Endodermal cell (in vitro differentiated cells): ENCODE measurements at regions not wholly inside any gene's neighbourhood (a gene's known extent, or its start where the extent isn't known, plus 50 kb on each side); places are given as distances from the start of the nearest gene placed in this dataset.
"Not testable (repeated sequence)": the region's sequence is repeated elsewhere in the genome, so short reads cannot be mapped to it uniquely, and the experiment has no call there.

Experiments used
- DNase-seq: peaks from one replicate; pipeline ENCODE4 v3.0.0-alpha.2; 2017
- H3K27ac ChIP-seq: 2 replicates; pipeline ENCODE4 v1.5.1; 2013; ENCODE audit warnings: mild to moderate bottlenecking, low read depth, low read length, moderate library complexity
- H3K27me3 ChIP-seq: 2 replicates; pipeline ENCODE4 v1.6.1; 2013; ENCODE audit warnings: mild to moderate bottlenecking, low read length, moderate library complexity; ENCODE audit not compliant: insufficient read depth, control insufficient read depth, poor library complexity, severe bottlenecking
- H3K36me3 ChIP-seq: 2 replicates; pipeline ENCODE4 v1.7.0; 2013; ENCODE audit warnings: mild to moderate bottlenecking, low read length, moderate library complexity; ENCODE audit not compliant: control insufficient read depth, insufficient read depth
- H3K4me1 ChIP-seq: one replicate; pipeline ENCODE4 v1.7.0; 2013; ENCODE audit warnings: low read length; ENCODE audit not compliant: control insufficient read depth, insufficient read depth
- H3K4me3 ChIP-seq: 2 replicates; pipeline ENCODE4 v1.5.1; 2013; ENCODE audit warnings: mild to moderate bottlenecking, low read length, moderate library complexity
- H3K9ac ChIP-seq: 2 replicates; pipeline ENCODE4 v1.6.1; 2013; ENCODE audit warnings: mild to moderate bottlenecking, low read length, moderate library complexity; ENCODE audit not compliant: poor library complexity, severe bottlenecking; ENCODE audit errors: extremely low read depth
- H3K9me3 ChIP-seq: 2 replicates; pipeline ENCODE4 v1.6.1; 2013; ENCODE audit warnings: mild to moderate bottlenecking, low read length, moderate library complexity; ENCODE audit not compliant: control insufficient read depth
- H3K27ac Mint-ChIP-seq: 2 replicates; pipeline ENCODE4 v1.8.0; 2020; ENCODE audit warnings: mixed read lengths
- H3K27me3 Mint-ChIP-seq: 2 replicates; pipeline ENCODE4 v1.8.0; 2021; ENCODE audit warnings: mild to moderate bottlenecking, mixed read lengths; ENCODE audit not compliant: insufficient read depth
- H3K36me3 Mint-ChIP-seq: 2 replicates; pipeline ENCODE4 v1.8.0; 2020; ENCODE audit warnings: low read depth, mixed read lengths
- H3K4me1 Mint-ChIP-seq: 2 replicates; pipeline ENCODE4 v1.8.0; 2020; ENCODE audit warnings: mixed read lengths
- H3K4me3 Mint-ChIP-seq: 2 replicates; pipeline ENCODE4 v1.8.0; 2020; ENCODE audit warnings: mild to moderate bottlenecking, moderate library complexity, mixed read lengths
- H3K9me3 Mint-ChIP-seq: 2 replicates; pipeline ENCODE4 v1.8.0; 2020; ENCODE audit warnings: mild to moderate bottlenecking, mixed read lengths
- WGBS, 2 experiments: methylation state at CpG; one replicate each; pipeline versions ENCODE4 v1.1.5 to v1.1.7; 2013; ENCODE audit warnings: missing lambda C conversion rate in 2 of 2, mixed read lengths in 1 of 2; ENCODE audit not compliant: insufficient coverage in 1 of 2, insufficient read length in 1 of 2; 5-methylcytosine and 5-hydroxymethylcytosine counted together

DNA sequence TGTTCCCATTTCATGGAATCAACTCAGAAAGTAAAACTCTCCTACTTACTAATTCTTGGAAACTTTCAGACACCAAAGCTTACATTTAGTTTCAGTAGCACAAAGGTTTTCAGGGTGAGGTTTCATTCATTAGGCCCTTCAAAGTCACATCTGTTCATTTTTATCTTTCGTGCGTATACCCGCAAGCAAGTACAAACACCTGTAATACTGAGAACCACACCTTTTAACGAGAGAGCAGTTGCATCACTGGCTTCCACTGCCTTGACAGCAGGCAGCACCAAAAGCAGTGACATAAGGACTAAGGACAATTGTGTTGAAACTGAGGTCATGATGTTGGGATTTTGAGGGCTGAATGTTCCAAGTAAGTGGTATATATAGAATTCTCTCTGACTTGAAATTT lies 60.5 kb downstream of the GOLGA6L22 start:
- H3K27me3 ChIP-seq, H3K27me3 Mint-ChIP-seq, H3K4me3 ChIP-seq, H3K9ac ChIP-seq, H3K27ac Mint-ChIP-seq, H3K4me1 Mint-ChIP-seq, H3K27ac ChIP-seq, H3K4me3 Mint-ChIP-seq, H3K36me3 ChIP-seq, H3K9me3 ChIP-seq, H3K36me3 Mint-ChIP-seq, DNase-seq, H3K4me1 ChIP-seq, H3K9me3 Mint-ChIP-seq: not testable (repeated sequence)
- WGBS, 2 experiments: no CpG with 5 or more reads among the region's 4 CpGs

- not testable (repeated sequence) for H3K36me3 Mint-ChIP-seq, H3K9me3 ChIP-seq, H3K9ac ChIP-seq, H3K9me3 Mint-ChIP-seq, H3K27ac Mint-ChIP-seq, DNase-seq, H3K4me3 ChIP-seq, H3K4me1 Mint-ChIP-seq, H3K4me3 Mint-ChIP-seq, H3K27ac ChIP-seq, H3K4me1 ChIP-seq, H3K27me3 ChIP-seq, H3K36me3 ChIP-seq, H3K27me3 Mint-ChIP-seq
- WGBS, 2 experiments: no CpG with 5 or more reads among the region's 2 CpGs
These were observed 67.8 kb downstream of the GOLGA6L22 start for GRCh38 chr15:22526537-22526936.

DNA sequence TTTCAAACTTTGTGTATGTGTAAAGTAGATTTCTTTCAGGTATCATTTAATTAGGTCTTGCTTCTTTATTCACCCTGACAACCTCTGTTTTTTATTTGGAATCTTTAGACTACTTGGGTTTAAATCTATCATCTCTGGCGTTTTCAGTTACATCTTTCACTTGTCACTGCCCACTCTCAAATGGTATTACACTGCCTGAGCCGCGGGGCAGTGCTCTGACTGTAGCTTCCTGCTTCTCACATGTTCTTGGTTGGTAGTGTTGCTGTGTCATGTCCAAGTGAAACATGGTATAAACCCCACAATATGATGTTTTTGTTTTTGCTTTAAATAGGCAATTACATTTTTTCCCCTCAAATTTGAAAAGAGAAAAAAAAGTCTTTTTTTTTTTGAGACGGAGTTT lies 68.3 kb downstream of the GOLGA6L22 start:
- H3K4me1 Mint-ChIP-seq, H3K9me3 ChIP-seq, H3K9ac ChIP-seq, H3K4me3 ChIP-seq, H3K9me3 Mint-ChIP-seq, H3K27ac Mint-ChIP-seq, H3K4me1 ChIP-seq, DNase-seq, H3K36me3 ChIP-seq, H3K36me3 Mint-ChIP-seq, H3K4me3 Mint-ChIP-seq, H3K27ac ChIP-seq, H3K27me3 Mint-ChIP-seq, H3K27me3 ChIP-seq: not testable (repeated sequence)
- WGBS, 2 experiments: no CpG with 5 or more reads among the region's 4 CpGs

- H3K27me3 ChIP-seq, H3K36me3 Mint-ChIP-seq, DNase-seq, H3K36me3 ChIP-seq, H3K4me3 Mint-ChIP-seq, H3K4me3 ChIP-seq, H3K9ac ChIP-seq, H3K27me3 Mint-ChIP-seq, H3K27ac Mint-ChIP-seq, H3K4me1 Mint-ChIP-seq, H3K27ac ChIP-seq, H3K9me3 ChIP-seq, H3K9me3 Mint-ChIP-seq, H3K4me1 ChIP-seq: not testable (repeated sequence)
- WGBS, 2 experiments: no CpG with 5 or more reads among the region's 6 CpGs
These were observed 70.5 kb downstream of the GOLGA6L22 start for GRCh38 chr15:22529200-22529599.

DNA sequence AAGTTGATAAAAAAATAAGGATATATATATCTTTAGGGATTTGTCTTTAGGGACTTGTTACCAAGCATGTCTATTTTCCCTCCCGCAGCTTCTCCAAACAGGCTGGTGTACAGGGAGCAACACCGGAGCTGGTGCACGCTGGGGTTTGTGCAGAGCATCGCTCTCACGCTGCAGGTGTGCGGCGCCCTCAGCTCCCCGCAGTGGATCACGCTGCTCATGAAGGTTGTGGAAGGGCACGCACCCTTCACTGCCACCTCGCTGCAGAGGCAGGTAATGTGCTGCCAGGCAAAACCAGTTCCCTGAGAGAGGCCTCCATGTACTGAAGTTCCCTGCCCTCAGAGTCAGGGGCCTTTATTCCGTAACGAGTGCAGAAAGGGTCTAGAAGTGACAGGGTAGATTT lies 101.0 kb downstream of the GOLGA6L22 start:
- not testable (repeated sequence) for H3K27me3 ChIP-seq, H3K9ac ChIP-seq, H3K4me1 Mint-ChIP-seq, H3K4me3 Mint-ChIP-seq, H3K9me3 Mint-ChIP-seq, H3K27ac Mint-ChIP-seq, H3K4me1 ChIP-seq, H3K36me3 Mint-ChIP-seq, H3K27me3 Mint-ChIP-seq, DNase-seq, H3K27ac ChIP-seq, H3K36me3 ChIP-seq, H3K9me3 ChIP-seq, H3K4me3 ChIP-seq
- 100% methylated on average over 5 of the region's 13 CpGs; no CpG with 5 or more reads in 1 of the 2 experiments for WGBS, 2 experiments

DNA sequence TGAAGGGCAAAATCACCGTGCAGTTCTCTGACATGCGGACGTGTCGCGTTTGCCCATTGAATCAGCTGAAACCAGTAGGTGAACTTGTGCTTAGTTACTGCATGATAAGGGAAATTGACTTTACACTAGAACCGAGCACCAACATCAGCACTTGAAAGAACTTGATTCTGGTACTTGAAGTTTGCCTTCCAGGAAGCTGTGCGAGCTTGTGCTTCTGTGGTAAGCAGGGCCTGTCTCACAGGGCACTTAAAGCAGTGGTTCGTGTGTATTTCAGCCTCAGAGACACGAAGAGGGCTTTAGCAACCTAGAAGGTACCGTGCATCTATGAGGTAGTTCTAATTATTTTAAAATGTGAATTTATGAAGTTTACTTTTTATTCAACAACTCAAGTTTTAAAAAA lies 103.0 kb downstream of the GOLGA6L22 start:
- H3K27me3 Mint-ChIP-seq, H3K9me3 ChIP-seq, H3K27ac Mint-ChIP-seq, H3K36me3 ChIP-seq, H3K36me3 Mint-ChIP-seq, H3K4me1 ChIP-seq, H3K9me3 Mint-ChIP-seq, DNase-seq, H3K9ac ChIP-seq, H3K27ac ChIP-seq, H3K4me3 ChIP-seq, H3K27me3 ChIP-seq, H3K4me1 Mint-ChIP-seq, H3K4me3 Mint-ChIP-seq: not testable (repeated sequence)
- no CpG with 5 or more reads among the region's 10 CpGs for WGBS, 2 experiments

DNA sequence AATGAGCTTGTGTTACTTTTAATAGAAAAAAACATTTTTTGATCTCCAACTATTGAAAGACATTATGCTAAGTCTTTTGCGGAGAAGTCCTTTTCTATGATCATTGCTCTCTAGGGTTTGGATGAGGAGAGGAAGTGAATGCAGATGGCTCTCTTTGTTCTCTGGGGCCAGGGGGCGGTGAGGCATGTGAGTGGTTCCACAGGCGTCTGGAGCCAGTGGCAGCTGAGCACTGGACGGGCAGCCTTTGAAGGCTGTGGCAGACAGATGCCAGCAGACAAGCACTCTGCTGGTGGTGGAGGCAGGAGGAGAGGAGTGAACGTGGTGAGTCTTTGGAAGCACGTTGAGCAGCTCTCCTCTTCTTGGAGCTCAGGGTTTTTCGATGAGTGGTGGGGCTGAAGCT lies 107.8 kb downstream of the GOLGA6L22 start:
- H3K27me3 Mint-ChIP-seq, H3K9me3 ChIP-seq, H3K4me1 Mint-ChIP-seq, DNase-seq, H3K27ac ChIP-seq, H3K4me1 ChIP-seq, H3K36me3 ChIP-seq, H3K9me3 Mint-ChIP-seq, H3K27me3 ChIP-seq, H3K27ac Mint-ChIP-seq, H3K4me3 ChIP-seq, H3K36me3 Mint-ChIP-seq, H3K9ac ChIP-seq, H3K4me3 Mint-ChIP-seq: not testable (repeated sequence)
- WGBS, 2 experiments: no CpG with 5 or more reads among the region's 7 CpGs
